GM23338 (cell line): ENCODE measurements at regions not wholly inside any gene's neighbourhood (a gene's known extent, or its start where the extent isn't known, plus 50 kb on each side); places are given as distances from the start of the nearest gene placed in this dataset.

ENCODE experiments used
- ATAC-seq: fragments of 200-7000 bp; cut with Tn5 transposase; 3 replicates; pipeline ENCODE4 v1.9.1; 2020
- DNase-seq: peaks from one replicate; pipeline ENCODE4 v3.0.0-alpha.2; 2015; ENCODE audit warnings: low spot score
- H2AFZ ChIP-seq: fragments of 200-600 bp; sonication (generic); 2 replicates; pipeline ENCODE4 v1.8.0; 2016; ENCODE audit warnings: antibody characterized with exemption, mild to moderate bottlenecking, moderate library complexity
- H3F3A ChIP-seq: fragments of 200-600 bp; sonication (generic); replicated peaks from 2 replicates; pipeline ENCODE4 v1.8.0; 2017; ENCODE audit warnings: antibody characterized with exemption, mixed run types, low read depth
- H3K27ac ChIP-seq: fragments of 200-600 bp; sonication (generic); 2 replicates; pipeline ENCODE4 v1.6.1; 2016; ENCODE audit warnings: low read depth
- H3K27me3 ChIP-seq: fragments of 200-600 bp; sonication (generic); 2 replicates; pipeline ENCODE4 v1.8.0; 2016; ENCODE audit warnings: mild to moderate bottlenecking, mixed run types, moderate library complexity; ENCODE audit not compliant: insufficient read depth
- H3K36me3 ChIP-seq: fragments of 200-600 bp; sonication (generic); 2 replicates; pipeline ENCODE4 v1.8.0; 2016; ENCODE audit warnings: mild to moderate bottlenecking; ENCODE audit not compliant: insufficient read depth
- H3K4me1 ChIP-seq: fragments of 200-600 bp; sonication (generic); 2 replicates; pipeline ENCODE4 v1.8.0; 2016; ENCODE audit warnings: mild to moderate bottlenecking, moderate library complexity; ENCODE audit not compliant: insufficient read depth
- H3K4me2 ChIP-seq: fragments of 200-600 bp; sonication (generic); 2 replicates; pipeline ENCODE4 v1.7.1; 2017; ENCODE audit warnings: mixed run types
- H3K4me3 ChIP-seq: fragments of 200-600 bp; sonication (generic); 2 replicates; pipeline ENCODE4 v1.6.1; 2016; ENCODE audit warnings: mixed run types
- H3K79me2 ChIP-seq: fragments of 200-600 bp; sonication (generic); replicated peaks from 2 replicates; pipeline ENCODE4 v1.8.0; 2017; ENCODE audit warnings: mild to moderate bottlenecking; ENCODE audit not compliant: insufficient read depth
- H3K9me2 ChIP-seq: fragments of 200-600 bp; sonication (generic); 2 replicates; pipeline ENCODE4 v1.8.0; 2017; ENCODE audit not compliant: insufficient read depth
- H4K20me1 ChIP-seq: fragments of 200-600 bp; sonication (generic); replicated peaks from 2 replicates; pipeline ENCODE4 v1.8.0; 2017; ENCODE audit warnings: mild to moderate bottlenecking; ENCODE audit not compliant: insufficient read depth
- H3K27ac Mint-ChIP-seq: 2 replicates; pipeline ENCODE4 v1.8.0; 2020; ENCODE audit warnings: inconsistent platforms, mild to moderate bottlenecking, moderate library complexity, mixed read lengths
- H3K27me3 Mint-ChIP-seq: 3 replicates; pipeline ENCODE4 v1.8.0; 2022; ENCODE audit warnings: low read depth, mild to moderate bottlenecking, moderate library complexity, mixed read lengths, inconsistent platforms; ENCODE audit not compliant: insufficient read depth, poor library complexity
- H3K36me3 Mint-ChIP-seq: 3 replicates; pipeline ENCODE4 v1.8.0; 2021; ENCODE audit warnings: low read depth, mild to moderate bottlenecking, inconsistent platforms, moderate library complexity, mixed read lengths
- H3K4me1 Mint-ChIP-seq: 3 replicates; pipeline ENCODE4 v1.8.0; 2020; ENCODE audit warnings: mild to moderate bottlenecking, inconsistent platforms, mixed read lengths
- H3K4me3 Mint-ChIP-seq: 3 replicates; pipeline ENCODE4 v1.8.0; 2021; ENCODE audit warnings: moderate library complexity, mild to moderate bottlenecking, inconsistent platforms, mixed read lengths
- H3K9me3 Mint-ChIP-seq: 3 replicates; pipeline ENCODE4 v1.8.0; 2020; ENCODE audit warnings: moderate library complexity, mild to moderate bottlenecking, inconsistent platforms, mixed read lengths
- CREB1 ChIP-seq: fragments of 250-450 bp; sonication (Bioruptor Pico); IDR thresholded peaks from 2 replicates; pipeline ENCODE4 v1.5.0; 2020; ENCODE audit warnings: low read depth, mild to moderate bottlenecking, moderate library complexity
- EZH2phosphoT487 ChIP-seq: fragments of 200-600 bp; sonication (generic); IDR thresholded peaks from one replicate; pipeline ENCODE4 v1.8.1; 2018; ENCODE audit warnings: antibody characterized with exemption; ENCODE audit not compliant: unreplicated experiment
- JUNB ChIP-seq: IDR thresholded peaks from one replicate; pipeline ENCODE4 v1.6.1; 2016; ENCODE audit warnings: antibody characterized with exemption; ENCODE audit not compliant: unreplicated experiment
- NANOG ChIP-seq: IDR thresholded peaks from 2 replicates; pipeline ENCODE4 v1.6.1; 2016; ENCODE audit warnings: antibody characterized with exemption, borderline replicate concordance
- POLR2AphosphoS5 ChIP-seq: IDR thresholded peaks from 2 replicates; pipeline ENCODE4 v1.6.1; 2016; ENCODE audit warnings: antibody characterized with exemption, low read depth
- STAT1 ChIP-seq: IDR thresholded peaks from one replicate; pipeline ENCODE4 v1.6.1; 2016; ENCODE audit warnings: antibody characterized with exemption; ENCODE audit not compliant: unreplicated experiment
- ZNF114 ChIP-seq: fragments of 250-450 bp; sonication (Bioruptor Pico); IDR thresholded peaks from 2 replicates; pipeline ENCODE4 v1.5.0; 2020; ENCODE audit warnings: mild to moderate bottlenecking, moderate library complexity
- ZNF331 ChIP-seq: fragments of 250-450 bp; sonication (Bioruptor Pico); IDR thresholded peaks from 2 replicates; pipeline ENCODE4 v1.5.0; 2020; ENCODE audit warnings: low read depth, mild to moderate bottlenecking, moderate library complexity
- TF ChIP-seq, protein P1 (sequence below): IDR thresholded peaks from 2 replicates; pipeline ENCODE4 v1.6.1; 2016; ENCODE audit warnings: antibody characterized with exemption
- TF ChIP-seq, protein P2 (sequence below), 2 experiments: fragments of 200-600 bp in 1 of 2; sonication (generic) in 1 of 2; conservative IDR thresholded peaks; 2 replicates each; pipeline versions ENCODE4 v1.5.1 to v1.6.1; 2016 to 2017; ENCODE audit warnings: antibody characterized with exemption in 2 of 2, low read depth in 2 of 2, mild to moderate bottlenecking in 2 of 2, moderate library complexity in 1 of 2
- TF ChIP-seq, protein P3 (sequence below): fragments of 250-450 bp; sonication (Bioruptor Pico); IDR thresholded peaks from 2 replicates; pipeline ENCODE4 v1.5.0; 2020; ENCODE audit warnings: mild to moderate bottlenecking, moderate library complexity

DNA sequence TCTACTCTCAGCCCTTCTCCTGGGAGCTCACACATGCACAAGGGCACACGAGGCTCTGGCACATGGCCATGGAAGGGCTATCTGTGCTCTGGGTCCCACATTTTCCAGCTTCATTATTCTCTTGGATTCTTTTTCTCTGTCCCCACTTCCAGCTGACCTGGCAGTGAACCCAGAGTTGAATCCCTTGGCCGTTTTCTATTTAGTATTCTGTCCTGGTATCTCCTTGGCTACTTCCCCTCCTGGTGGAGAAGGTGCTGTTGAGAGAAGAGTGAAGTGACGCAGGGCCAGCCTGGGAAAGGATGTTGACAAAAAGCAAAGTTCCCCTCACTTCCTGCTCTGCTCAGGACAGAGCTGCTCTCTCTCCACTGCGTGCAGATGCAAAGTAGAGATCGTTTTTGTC is 303.1 kb downstream of the IRS2 start (continued):
- TF ChIP-seq, protein P1, sequence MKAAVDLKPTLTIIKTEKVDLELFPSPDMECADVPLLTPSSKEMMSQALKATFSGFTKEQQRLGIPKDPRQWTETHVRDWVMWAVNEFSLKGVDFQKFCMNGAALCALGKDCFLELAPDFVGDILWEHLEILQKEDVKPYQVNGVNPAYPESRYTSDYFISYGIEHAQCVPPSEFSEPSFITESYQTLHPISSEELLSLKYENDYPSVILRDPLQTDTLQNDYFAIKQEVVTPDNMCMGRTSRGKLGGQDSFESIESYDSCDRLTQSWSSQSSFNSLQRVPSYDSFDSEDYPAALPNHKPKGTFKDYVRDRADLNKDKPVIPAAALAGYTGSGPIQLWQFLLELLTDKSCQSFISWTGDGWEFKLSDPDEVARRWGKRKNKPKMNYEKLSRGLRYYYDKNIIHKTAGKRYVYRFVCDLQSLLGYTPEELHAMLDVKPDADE: no peak
- TF ChIP-seq NANOG (no peak), ZNF331 (CRISPR knock-in tag) (no peak), ZNF114 (CRISPR knock-in tag) (no peak), STAT1 (no peak), CREB1 (CRISPR knock-in tag) (no peak)
- TF ChIP-seq, protein P2, sequence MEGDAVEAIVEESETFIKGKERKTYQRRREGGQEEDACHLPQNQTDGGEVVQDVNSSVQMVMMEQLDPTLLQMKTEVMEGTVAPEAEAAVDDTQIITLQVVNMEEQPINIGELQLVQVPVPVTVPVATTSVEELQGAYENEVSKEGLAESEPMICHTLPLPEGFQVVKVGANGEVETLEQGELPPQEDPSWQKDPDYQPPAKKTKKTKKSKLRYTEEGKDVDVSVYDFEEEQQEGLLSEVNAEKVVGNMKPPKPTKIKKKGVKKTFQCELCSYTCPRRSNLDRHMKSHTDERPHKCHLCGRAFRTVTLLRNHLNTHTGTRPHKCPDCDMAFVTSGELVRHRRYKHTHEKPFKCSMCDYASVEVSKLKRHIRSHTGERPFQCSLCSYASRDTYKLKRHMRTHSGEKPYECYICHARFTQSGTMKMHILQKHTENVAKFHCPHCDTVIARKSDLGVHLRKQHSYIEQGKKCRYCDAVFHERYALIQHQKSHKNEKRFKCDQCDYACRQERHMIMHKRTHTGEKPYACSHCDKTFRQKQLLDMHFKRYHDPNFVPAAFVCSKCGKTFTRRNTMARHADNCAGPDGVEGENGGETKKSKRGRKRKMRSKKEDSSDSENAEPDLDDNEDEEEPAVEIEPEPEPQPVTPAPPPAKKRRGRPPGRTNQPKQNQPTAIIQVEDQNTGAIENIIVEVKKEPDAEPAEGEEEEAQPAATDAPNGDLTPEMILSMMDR (conservative IDR thresholded peaks at IDR 0.05; ENCODE audit: low read depth in 2 of 2): no peak

DNA sequence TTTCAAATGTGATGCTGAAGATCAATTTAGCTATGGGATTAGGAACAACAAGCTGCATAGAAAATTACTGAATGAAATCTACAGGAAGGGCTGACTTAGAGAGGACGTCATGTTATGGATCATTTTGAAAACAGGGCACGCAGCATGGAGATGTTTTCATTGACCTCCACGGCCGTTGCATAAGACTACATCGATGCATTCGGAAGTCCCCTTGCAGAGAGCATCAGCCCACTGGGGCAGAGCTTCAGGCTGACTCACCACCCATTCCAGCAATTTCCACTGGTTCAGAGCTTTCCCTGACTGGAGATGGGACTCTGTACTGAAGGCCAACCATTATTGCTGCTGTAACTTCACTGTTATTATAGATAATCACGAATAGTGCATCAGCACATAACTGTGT is 305.3 kb downstream of the IRS2 start:
- Histone ChIP-seq H3K9me2 (no peaks in the 10 kb centered on the region), H2AFZ (no peak overlapping the region), H3K27me3 (no peaks in the 10 kb centered on the region), H3K4me3 (no peak overlapping the region), H4K20me1 (peaks cover 3% of the 10 kb centered on the region; the same call in 1 of the 2 replicates), H3F3A (no peaks in the 10 kb centered on the region), H3K36me3 (no peaks in the 10 kb centered on the region), H3K27ac (no peak overlapping the region), H3K4me1 (no peaks in the 10 kb centered on the region), H3K79me2 (no peaks in the 10 kb centered on the region), H3K4me2 (no peak overlapping the region)
- Mint-ChIP-seq H3K9me3 (peaks cover 2% of the 10 kb centered on the region), H3K36me3 (no peaks in the 10 kb centered on the region; the same call in 2 of the 3 replicates), H3K4me3 (no peak overlapping the region), H3K27ac (no peak overlapping the region), H3K4me1 (no peaks in the 10 kb centered on the region; the same call in 2 of the 3 replicates), H3K27me3 (no peaks in the 10 kb centered on the region)
- no peak for TF ChIP-seq POLR2AphosphoS5
- no peak for TF ChIP-seq JUNB
- no peak for TF ChIP-seq EZH2phosphoT487
- TF ChIP-seq STAT1: no peak
- no peak for TF ChIP-seq ZNF114 (CRISPR knock-in tag)
- no peak for ATAC-seq
- DNase-seq: no peak

DNA sequence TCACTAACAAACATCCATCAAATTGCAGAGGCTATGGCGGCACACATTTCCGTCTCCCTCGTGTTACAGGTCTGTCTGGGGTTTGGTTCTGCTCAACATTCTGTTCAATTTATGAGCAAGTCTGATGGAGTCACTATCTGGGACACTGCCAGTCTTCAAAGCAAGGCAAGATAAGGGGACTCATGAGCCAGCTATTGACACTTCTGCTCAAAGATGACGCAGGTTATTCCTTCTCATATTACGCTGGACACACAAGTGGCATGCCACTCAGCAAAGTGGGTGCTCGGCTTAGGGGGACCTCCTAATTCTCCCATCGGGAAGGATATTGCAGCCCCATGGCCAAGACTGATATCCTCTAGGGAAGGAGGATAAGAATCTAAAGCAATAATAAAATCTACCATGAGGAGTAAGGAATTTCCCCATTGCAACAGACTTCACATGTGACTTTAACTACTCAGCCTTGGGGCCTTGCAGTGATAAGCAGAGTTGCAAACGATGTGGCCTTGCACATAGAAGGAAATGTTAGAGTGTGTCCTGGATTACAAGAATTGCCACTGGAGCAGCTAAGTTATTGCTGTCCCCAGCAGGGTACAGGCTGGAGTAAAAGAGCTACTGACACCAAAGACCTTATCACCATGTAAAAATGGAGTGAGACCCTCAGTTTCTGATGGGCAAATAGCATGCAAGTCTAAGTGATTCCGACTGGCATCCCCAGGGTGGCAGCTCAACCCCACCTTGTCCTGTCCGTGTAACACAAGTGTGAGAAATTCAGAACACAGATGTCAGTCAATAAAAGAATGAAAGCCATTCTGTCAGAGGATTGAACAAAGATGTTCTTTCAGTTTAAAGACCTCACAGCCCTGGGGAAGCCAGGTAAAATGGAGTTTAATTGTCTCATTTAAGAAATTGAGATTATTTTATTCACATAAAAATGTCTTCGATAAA is 306.1 kb downstream of the IRS2 start:
- no peaks in the 10 kb centered on the region; the same call in 2 of the 3 replicates for H3K4me1 Mint-ChIP-seq
- H4K20me1 ChIP-seq: peaks cover 3% of the 10 kb centered on the region; the same call in 1 of the 2 replicates
- TF ChIP-seq, protein P3, sequence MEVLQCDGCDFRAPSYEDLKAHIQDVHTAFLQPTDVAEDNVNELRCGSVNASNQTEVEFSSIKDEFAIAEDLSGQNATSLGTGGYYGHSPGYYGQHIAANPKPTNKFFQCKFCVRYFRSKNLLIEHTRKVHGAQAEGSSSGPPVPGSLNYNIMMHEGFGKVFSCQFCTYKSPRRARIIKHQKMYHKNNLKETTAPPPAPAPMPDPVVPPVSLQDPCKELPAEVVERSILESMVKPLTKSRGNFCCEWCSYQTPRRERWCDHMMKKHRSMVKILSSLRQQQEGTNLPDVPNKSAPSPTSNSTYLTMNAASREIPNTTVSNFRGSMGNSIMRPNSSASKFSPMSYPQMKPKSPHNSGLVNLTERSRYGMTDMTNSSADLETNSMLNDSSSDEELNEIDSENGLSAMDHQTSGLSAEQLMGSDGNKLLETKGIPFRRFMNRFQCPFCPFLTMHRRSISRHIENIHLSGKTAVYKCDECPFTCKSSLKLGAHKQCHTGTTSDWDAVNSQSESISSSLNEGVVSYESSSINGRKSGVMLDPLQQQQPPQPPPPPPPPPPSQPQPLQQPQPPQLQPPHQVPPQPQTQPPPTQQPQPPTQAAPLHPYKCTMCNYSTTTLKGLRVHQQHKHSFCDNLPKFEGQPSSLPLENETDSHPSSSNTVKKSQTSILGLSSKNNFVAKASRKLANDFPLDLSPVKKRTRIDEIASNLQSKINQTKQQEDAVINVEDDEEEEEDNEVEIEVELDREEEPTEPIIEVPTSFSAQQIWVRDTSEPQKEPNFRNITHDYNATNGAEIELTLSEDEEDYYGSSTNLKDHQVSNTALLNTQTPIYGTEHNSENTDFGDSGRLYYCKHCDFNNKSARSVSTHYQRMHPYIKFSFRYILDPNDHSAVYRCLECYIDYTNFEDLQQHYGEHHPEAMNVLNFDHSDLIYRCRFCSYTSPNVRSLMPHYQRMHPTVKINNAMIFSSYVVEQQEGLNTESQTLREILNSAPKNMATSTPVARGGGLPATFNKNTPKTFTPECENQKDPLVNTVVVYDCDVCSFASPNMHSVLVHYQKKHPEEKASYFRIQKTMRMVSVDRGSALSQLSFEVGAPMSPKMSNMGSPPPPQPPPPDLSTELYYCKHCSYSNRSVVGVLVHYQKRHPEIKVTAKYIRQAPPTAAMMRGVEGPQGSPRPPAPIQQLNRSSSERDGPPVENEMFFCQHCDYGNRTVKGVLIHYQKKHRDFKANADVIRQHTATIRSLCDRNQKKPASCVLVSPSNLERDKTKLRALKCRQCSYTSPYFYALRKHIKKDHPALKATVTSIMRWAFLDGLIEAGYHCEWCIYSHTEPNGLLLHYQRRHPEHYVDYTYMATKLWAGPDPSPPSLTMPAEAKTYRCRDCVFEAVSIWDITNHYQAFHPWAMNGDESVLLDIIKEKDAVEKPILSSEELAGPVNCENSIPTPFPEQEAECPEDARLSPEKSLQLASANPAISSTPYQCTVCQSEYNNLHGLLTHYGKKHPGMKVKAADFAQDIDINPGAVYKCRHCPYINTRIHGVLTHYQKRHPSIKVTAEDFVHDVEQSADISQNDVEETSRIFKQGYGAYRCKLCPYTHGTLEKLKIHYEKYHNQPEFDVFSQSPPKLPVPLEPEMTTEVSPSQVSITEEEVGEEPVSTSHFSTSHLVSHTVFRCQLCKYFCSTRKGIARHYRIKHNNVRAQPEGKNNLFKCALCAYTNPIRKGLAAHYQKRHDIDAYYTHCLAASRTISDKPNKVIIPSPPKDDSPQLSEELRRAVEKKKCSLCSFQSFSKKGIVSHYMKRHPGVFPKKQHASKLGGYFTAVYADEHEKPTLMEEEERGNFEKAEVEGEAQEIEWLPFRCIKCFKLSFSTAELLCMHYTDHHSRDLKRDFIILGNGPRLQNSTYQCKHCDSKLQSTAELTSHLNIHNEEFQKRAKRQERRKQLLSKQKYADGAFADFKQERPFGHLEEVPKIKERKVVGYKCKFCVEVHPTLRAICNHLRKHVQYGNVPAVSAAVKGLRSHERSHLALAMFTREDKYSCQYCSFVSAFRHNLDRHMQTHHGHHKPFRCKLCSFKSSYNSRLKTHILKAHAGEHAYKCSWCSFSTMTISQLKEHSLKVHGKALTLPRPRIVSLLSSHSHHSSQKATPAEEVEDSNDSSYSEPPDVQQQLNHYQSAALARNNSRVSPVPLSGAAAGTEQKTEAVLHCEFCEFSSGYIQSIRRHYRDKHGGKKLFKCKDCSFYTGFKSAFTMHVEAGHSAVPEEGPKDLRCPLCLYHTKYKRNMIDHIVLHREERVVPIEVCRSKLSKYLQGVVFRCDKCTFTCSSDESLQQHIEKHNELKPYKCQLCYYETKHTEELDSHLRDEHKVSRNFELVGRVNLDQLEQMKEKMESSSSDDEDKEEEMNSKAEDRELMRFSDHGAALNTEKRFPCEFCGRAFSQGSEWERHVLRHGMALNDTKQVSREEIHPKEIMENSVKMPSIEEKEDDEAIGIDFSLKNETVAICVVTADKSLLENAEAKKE: no peak
- no peak for TF ChIP-seq JUNB
- no peaks in the 10 kb centered on the region for H3K4me1 ChIP-seq
- no peak overlapping the region for H3K4me2 ChIP-seq
- H3K27ac Mint-ChIP-seq: no peak overlapping the region
- no peak overlapping the region for H2AFZ ChIP-seq
- DNase-seq (no peak), ATAC-seq (no peak)
- no peaks in the 10 kb centered on the region for H3K36me3 ChIP-seq
- no peaks in the 10 kb centered on the region for H3F3A ChIP-seq
- H3K79me2 ChIP-seq: no peaks in the 10 kb centered on the region
- H3K4me3 Mint-ChIP-seq: no peak overlapping the region
- H3K9me2 ChIP-seq: no peaks in the 10 kb centered on the region
- no peaks in the 10 kb centered on the region; the same call in 2 of the 3 replicates for H3K36me3 Mint-ChIP-seq
- H3K27me3 Mint-ChIP-seq: no peaks in the 10 kb centered on the region
- no peak overlapping the region for H3K4me3 ChIP-seq
- H3K27me3 ChIP-seq: no peaks in the 10 kb centered on the region
- H3K9me3 Mint-ChIP-seq: peaks cover 2% of the 10 kb centered on the region
- no peak overlapping the region for H3K27ac ChIP-seq
